ENCODE measurements at regions not wholly inside any gene's neighbourhood (a gene's known extent, or its start where the extent isn't known, plus 50 kb on each side); places are given as distances from the start of the nearest gene placed in this dataset.
"Not testable (repeated sequence)": the region's sequence is repeated elsewhere in the genome, so short reads cannot be mapped to it uniquely, and the experiment has no call there.

DNA sequence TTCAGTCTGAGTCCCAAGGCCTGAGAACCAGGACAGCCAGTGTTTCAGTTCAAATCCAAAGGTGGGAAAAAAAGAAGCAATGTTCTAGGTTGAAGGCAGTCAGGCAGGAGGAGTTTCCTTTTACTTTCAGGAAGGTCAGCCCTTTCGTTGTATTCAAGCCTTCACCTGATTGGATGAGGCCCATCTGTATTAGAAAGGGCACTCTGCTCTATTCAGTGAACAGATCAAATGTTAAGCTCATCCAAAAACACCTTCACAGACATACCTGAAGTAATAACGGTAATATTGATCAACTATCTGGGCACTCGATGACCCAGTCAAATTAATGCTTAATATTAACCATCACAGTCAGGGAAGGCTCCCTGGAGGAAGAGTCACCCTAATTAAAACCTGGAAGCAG, 60.9 kb downstream of the IRX5 start:
- Histone ChIP-seq H3K79me2 (ENCODE audit: control insufficient read depth, low read length) (no peaks in the 10 kb centered on the region), H3K36me3 (ENCODE audit: control insufficient read depth, low read length) (no peaks in the 10 kb centered on the region), H3K4me2 (ENCODE audit: low read length) (no peak overlapping the region), H3K27ac (ENCODE audit: low read depth, low read length) (no peak overlapping the region), H3K9me2 (replicated peaks; ENCODE audit: control insufficient read depth, low read length) (no peaks in the 10 kb centered on the region), H3F3A (ENCODE audit: control insufficient read depth, insufficient read depth) (no peaks in the 10 kb centered on the region), H3K27me3 (ENCODE audit: control insufficient read depth, low read length) (no peaks in the 10 kb centered on the region), H3K9me3 (ENCODE audit: control insufficient read depth, insufficient read depth, low read length) (no peaks in the 10 kb centered on the region), H4K20me1 (ENCODE audit: control insufficient read depth, insufficient read depth, low read depth, low read length) (no peaks in the 10 kb centered on the region), H3K4me3 (ENCODE audit: low read length) (no peak overlapping the region), H3K4me1 (ENCODE audit: control insufficient read depth, low read length) (no peaks in the 10 kb centered on the region)
- TF ChIP-seq EZH2phosphoT487 (IDR thresholded peaks at IDR 0.05; ENCODE audit: borderline replicate concordance, low read length) = no peak
- TF ChIP-seq, protein P1, sequence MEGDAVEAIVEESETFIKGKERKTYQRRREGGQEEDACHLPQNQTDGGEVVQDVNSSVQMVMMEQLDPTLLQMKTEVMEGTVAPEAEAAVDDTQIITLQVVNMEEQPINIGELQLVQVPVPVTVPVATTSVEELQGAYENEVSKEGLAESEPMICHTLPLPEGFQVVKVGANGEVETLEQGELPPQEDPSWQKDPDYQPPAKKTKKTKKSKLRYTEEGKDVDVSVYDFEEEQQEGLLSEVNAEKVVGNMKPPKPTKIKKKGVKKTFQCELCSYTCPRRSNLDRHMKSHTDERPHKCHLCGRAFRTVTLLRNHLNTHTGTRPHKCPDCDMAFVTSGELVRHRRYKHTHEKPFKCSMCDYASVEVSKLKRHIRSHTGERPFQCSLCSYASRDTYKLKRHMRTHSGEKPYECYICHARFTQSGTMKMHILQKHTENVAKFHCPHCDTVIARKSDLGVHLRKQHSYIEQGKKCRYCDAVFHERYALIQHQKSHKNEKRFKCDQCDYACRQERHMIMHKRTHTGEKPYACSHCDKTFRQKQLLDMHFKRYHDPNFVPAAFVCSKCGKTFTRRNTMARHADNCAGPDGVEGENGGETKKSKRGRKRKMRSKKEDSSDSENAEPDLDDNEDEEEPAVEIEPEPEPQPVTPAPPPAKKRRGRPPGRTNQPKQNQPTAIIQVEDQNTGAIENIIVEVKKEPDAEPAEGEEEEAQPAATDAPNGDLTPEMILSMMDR (IDR thresholded peaks at IDR 0.05; ENCODE audit: low read depth, low read length, poor library complexity, severe bottlenecking) = no peak

DNA sequence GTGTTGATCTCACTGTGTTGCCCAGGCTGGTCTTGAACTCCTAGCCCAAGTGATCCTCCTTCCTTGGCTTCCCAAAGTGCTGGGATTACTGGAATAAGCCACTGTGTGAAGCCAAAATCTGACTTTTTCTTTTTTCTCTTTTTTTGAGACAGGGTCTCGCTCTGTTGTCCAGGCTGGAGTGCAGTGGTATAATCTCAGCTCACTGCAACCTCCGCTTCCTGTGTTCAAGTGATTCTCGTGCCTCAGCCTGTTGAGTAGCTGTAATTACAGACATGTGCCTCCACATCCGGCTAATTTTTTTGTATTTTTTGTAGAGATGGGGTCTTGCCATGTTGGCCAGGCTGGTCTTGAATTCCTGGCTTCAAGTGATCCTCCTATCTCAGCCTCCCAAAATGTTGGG, 61.3 kb downstream of the IRX5 start:
- not testable (repeated sequence) for H3K4me1 ChIP-seq (ENCODE audit: control insufficient read depth, low read length); H3K27ac ChIP-seq (ENCODE audit: low read depth, low read length); H3K9me2 ChIP-seq (replicated peaks; ENCODE audit: control insufficient read depth, low read length); H3F3A ChIP-seq (ENCODE audit: control insufficient read depth, insufficient read depth); H3K4me2 ChIP-seq (ENCODE audit: low read length); H3K27me3 ChIP-seq (ENCODE audit: control insufficient read depth, low read length); H3K79me2 ChIP-seq (ENCODE audit: control insufficient read depth, low read length); H3K9me3 ChIP-seq (ENCODE audit: control insufficient read depth, insufficient read depth, low read length); H4K20me1 ChIP-seq (ENCODE audit: control insufficient read depth, insufficient read depth, low read depth, low read length); H3K36me3 ChIP-seq (ENCODE audit: control insufficient read depth, low read length); H3K4me3 ChIP-seq (ENCODE audit: low read length)

DNA sequence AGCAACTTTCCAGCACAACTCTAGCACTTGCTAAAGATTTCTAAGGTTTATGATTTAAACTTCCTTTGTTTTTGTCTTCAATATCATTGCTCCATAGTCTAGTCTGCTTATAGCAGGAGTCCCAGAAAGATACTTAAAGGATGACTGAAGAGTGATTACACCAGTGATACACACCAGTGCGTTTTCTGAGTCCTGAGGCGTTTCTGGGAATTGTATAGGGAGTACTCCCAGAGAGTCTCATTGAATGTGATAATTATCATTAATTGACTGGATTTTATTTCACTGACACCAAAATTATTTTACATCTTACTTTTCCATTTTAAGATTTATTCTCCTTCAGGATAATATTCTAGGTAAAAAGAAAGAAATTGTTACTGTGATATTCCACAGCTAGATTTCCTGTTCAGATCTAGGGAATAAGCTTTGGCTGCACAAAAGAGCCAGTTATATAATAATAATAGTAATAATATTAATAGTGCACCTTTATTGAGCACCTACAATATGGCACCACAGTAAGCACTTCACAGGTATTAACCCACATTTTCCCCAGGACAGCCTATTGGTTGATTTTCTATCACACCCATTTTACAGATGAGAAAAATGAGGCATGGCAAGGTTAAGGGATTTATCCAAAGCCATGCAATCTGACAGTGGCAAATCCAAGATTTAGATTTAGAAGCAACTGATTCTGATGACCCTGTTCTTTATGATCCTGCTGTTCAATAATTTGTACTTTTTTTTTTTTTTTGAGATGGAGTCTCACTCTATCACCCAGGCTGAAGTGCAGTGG, 62.6 kb downstream of the IRX5 start:
- Histone ChIP-seq H3K9me2 (replicated peaks; ENCODE audit: control insufficient read depth, low read length) (no peaks in the 10 kb centered on the region), H4K20me1 (ENCODE audit: control insufficient read depth, insufficient read depth, low read depth, low read length) (no peaks in the 10 kb centered on the region), H3F3A (ENCODE audit: control insufficient read depth, insufficient read depth) (no peaks in the 10 kb centered on the region), H3K27ac (ENCODE audit: low read depth, low read length) (no peak overlapping the region), H3K27me3 (ENCODE audit: control insufficient read depth, low read length) (no peaks in the 10 kb centered on the region), H3K79me2 (ENCODE audit: control insufficient read depth, low read length) (no peaks in the 10 kb centered on the region), H3K36me3 (ENCODE audit: control insufficient read depth, low read length) (no peaks in the 10 kb centered on the region), H3K4me2 (ENCODE audit: low read length) (no peak overlapping the region), H3K4me3 (ENCODE audit: low read length) (no peak overlapping the region), H3K4me1 (ENCODE audit: control insufficient read depth, low read length) (no peaks in the 10 kb centered on the region), H3K9me3 (ENCODE audit: control insufficient read depth, insufficient read depth, low read length) (no peaks in the 10 kb centered on the region)
- TF ChIP-seq EZH2phosphoT487 (IDR thresholded peaks at IDR 0.05; ENCODE audit: borderline replicate concordance, low read length) = no peak
- TF ChIP-seq, protein P1 (IDR thresholded peaks at IDR 0.05; ENCODE audit: low read depth, low read length, poor library complexity, severe bottlenecking) = no peak

DNA sequence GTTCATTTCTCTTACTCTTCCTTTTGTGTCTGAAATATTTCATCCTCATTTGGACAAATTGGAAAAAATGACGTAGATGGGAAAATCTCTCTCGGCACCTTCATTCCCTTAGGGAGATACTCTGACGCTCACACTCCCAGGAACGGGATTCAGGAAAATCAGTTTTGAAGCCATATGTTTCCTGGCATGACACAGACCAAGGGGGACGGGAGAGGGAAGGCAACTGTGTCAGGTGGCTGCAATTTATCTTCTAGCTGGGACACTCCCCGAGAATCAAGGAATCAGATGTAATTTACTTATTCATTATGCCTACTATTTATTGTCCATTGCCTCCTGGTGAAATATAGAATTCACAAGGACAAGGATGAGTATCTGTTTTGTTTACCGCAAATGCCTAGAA, 65.5 kb downstream of the IRX5 start:
- H3F3A ChIP-seq (ENCODE audit: control insufficient read depth, insufficient read depth) = no peaks in the 10 kb centered on the region
- H3K9me3 ChIP-seq (ENCODE audit: control insufficient read depth, insufficient read depth, low read length) = no peaks in the 10 kb centered on the region
- H3K27ac ChIP-seq (ENCODE audit: low read depth, low read length) = no peak overlapping the region
- no peak overlapping the region for H3K4me2 ChIP-seq (ENCODE audit: low read length)
- H3K36me3 ChIP-seq (ENCODE audit: control insufficient read depth, low read length) = no peaks in the 10 kb centered on the region
- TF ChIP-seq, protein P1 (IDR thresholded peaks at IDR 0.05; ENCODE audit: low read depth, low read length, poor library complexity, severe bottlenecking) = no peak
- TF ChIP-seq EZH2phosphoT487 (IDR thresholded peaks at IDR 0.05; ENCODE audit: borderline replicate concordance, low read length) = no peak
- no peaks in the 10 kb centered on the region for H3K27me3 ChIP-seq (ENCODE audit: control insufficient read depth, low read length)
- H3K4me3 ChIP-seq (ENCODE audit: low read length) = no peak overlapping the region
- H3K79me2 ChIP-seq (ENCODE audit: control insufficient read depth, low read length) = no peaks in the 10 kb centered on the region
- H4K20me1 ChIP-seq (ENCODE audit: control insufficient read depth, insufficient read depth, low read depth, low read length) = no peaks in the 10 kb centered on the region
- no peaks in the 10 kb centered on the region for H3K9me2 ChIP-seq (replicated peaks; ENCODE audit: control insufficient read depth, low read length)
- H3K4me1 ChIP-seq (ENCODE audit: control insufficient read depth, low read length) = no peaks in the 10 kb centered on the region

Measured in DOHH2 (cell line).